ENCODE measurements at regions not wholly inside any gene's neighbourhood (a gene's known extent, or its start where the extent isn't known, plus 50 kb on each side); places are given as distances from the start of the nearest gene placed in this dataset.

GRCh38 chr7:124679146-124679545 lies 86.4 kb downstream of the GPR37 start:
- H3K4me3 Mint-ChIP-seq = no peak overlapping the region
- H3K9me3 Mint-ChIP-seq = no peaks in the 10 kb centered on the region
- WGBS (ENCODE audit: extremely low coverage, insufficient read length, low lambda C conversion rate) = no CpG with 5 or more reads among the region's 2 CpGs
- H3K23ac ChIP-seq (ENCODE audit: insufficient read length, low read depth, low read length) = no peak overlapping the region
- no peaks in the 10 kb centered on the region for H3K27me3 ChIP-seq (ENCODE audit: insufficient read depth, low read length)
- H3K9me3 ChIP-seq (ENCODE audit: control insufficient read depth, low read depth, low read length) = no peaks in the 10 kb centered on the region
- no peaks in the 10 kb centered on the region for H3K4me1 ChIP-seq (ENCODE audit: insufficient read depth, low read length)
- no peaks in the 10 kb centered on the region for H3K79me1 ChIP-seq (ENCODE audit: insufficient read depth, low read depth, low read length, poor library complexity, severe bottlenecking)
- H3K56ac ChIP-seq (ENCODE audit: insufficient read length, low read depth, low read length) = no peak overlapping the region
- H4K8ac ChIP-seq (replicated peaks; ENCODE audit: insufficient read length, low read depth, low read length) = no peak overlapping the region
- H3K14ac ChIP-seq (ENCODE audit: insufficient read depth, low read length) = no peak overlapping the region
- no peaks in the 10 kb centered on the region for H3K23me2 ChIP-seq (ENCODE audit: insufficient read length, low read depth, low read length, poor library complexity, severe bottlenecking)
- no peak overlapping the region for H2BK5ac ChIP-seq (ENCODE audit: insufficient read length, low read length)
- H3K4me2 ChIP-seq (ENCODE audit: insufficient read depth, insufficient read length, low read length) = no peak overlapping the region
- H3K27ac Mint-ChIP-seq = no peak overlapping the region
- no peak overlapping the region for H2BK15ac ChIP-seq (ENCODE audit: low read depth, low read length)
- H3K27me3 Mint-ChIP-seq (ENCODE audit: low read depth) = no peaks in the 10 kb centered on the region
- H2BK120ac ChIP-seq (ENCODE audit: low read depth, low read length, poor library complexity, severe bottlenecking) = no peak overlapping the region
- no peak overlapping the region for H3K18ac ChIP-seq (ENCODE audit: insufficient read length, low read depth, low read length)
- H3K9ac ChIP-seq (ENCODE audit: extremely low read depth, insufficient read length, low read length) = no peak overlapping the region
- H3K27ac ChIP-seq (ENCODE audit: insufficient read length, low read depth, low read length) = no peak overlapping the region
- no peak overlapping the region for H2BK12ac ChIP-seq (ENCODE audit: insufficient read length, low read depth, low read length)
- DNase-seq = no peak
- no peak overlapping the region for H3T11ph ChIP-seq (ENCODE audit: low read length)
- H3K4ac ChIP-seq (ENCODE audit: low read depth, low read length) = no peak overlapping the region
- no peaks in the 10 kb centered on the region for H3K79me2 ChIP-seq (ENCODE audit: insufficient read depth, low read length)
- H4K91ac ChIP-seq (ENCODE audit: insufficient read length, low read depth, low read length) = no peak overlapping the region
- no peak overlapping the region for H2AK5ac ChIP-seq (ENCODE audit: insufficient read length, low read length)
- H3K4me1 Mint-ChIP-seq = peaks cover 15% of the 10 kb centered on the region in 2 experiments; a peak in 3 of 4 replicates
- H4K20me1 ChIP-seq (ENCODE audit: control insufficient read depth, insufficient read depth, insufficient read length) = no peaks in the 10 kb centered on the region
- no peaks in the 10 kb centered on the region for H3K36me3 Mint-ChIP-seq (ENCODE audit: insufficient read depth in 1 of 3, low read depth in 3 of 3)
- H2BK20ac ChIP-seq (ENCODE audit: low read depth, low read length, poor library complexity, severe bottlenecking) = no peak overlapping the region
- no peak overlapping the region for H2AFZ ChIP-seq (ENCODE audit: low read length)
- H4K5ac ChIP-seq (ENCODE audit: insufficient read length, low read depth, low read length) = no peak overlapping the region
- TF ChIP-seq CTCF (conservative IDR thresholded peaks at IDR 0.05) = no peak

Measured in H9 (cell line).